HEK293 (cell line): ENCODE measurements at regions not wholly inside any gene's neighbourhood (a gene's known extent, or its start where the extent isn't known, plus 50 kb on each side); places are given as distances from the start of the nearest gene placed in this dataset.

Experiments
- CTCF ChIP-seq: fragments of 450-650 bp; formaldehyde crosslinking; IDR thresholded peaks from 2 replicates; pipeline ENCODE4 v1.5.1; 2016; ENCODE audit warnings: missing biosample characterization, missing genetic modification characterization
- GLIS1 ChIP-seq: fragments of 450-650 bp; formaldehyde crosslinking; IDR thresholded peaks from 2 replicates; pipeline ENCODE4 v1.5.1; 2016; ENCODE audit warnings: missing biosample characterization, missing genetic modification characterization
- PATZ1 ChIP-seq: fragments of 450-650 bp; formaldehyde crosslinking; IDR thresholded peaks from 2 replicates; pipeline ENCODE4 v1.5.1; 2016; ENCODE audit warnings: missing biosample characterization, missing genetic modification characterization
- PBX3 ChIP-seq: sonication (generic); formaldehyde crosslinking; IDR thresholded peaks from 2 replicates; pipeline ENCODE4 v1.8.1; 2022; ENCODE audit warnings: mild to moderate bottlenecking, moderate library complexity, missing genetic modification reagents
- PRDM6 ChIP-seq: fragments of 450-650 bp; formaldehyde crosslinking; IDR thresholded peaks from 2 replicates; pipeline ENCODE4 v1.5.1; 2017; ENCODE audit warnings: missing biosample characterization, missing genetic modification characterization
- REST ChIP-seq: fragments of 450-650 bp; formaldehyde crosslinking; IDR thresholded peaks from 2 replicates; pipeline ENCODE4 v1.5.1; 2016; ENCODE audit warnings: missing biosample characterization, missing genetic modification characterization
- SETDB1 ChIP-seq: IDR thresholded peaks from one replicate; pipeline ENCODE4 v1.6.1; 2017; ENCODE audit warnings: mild to moderate bottlenecking, low read length, moderate library complexity, mixed read lengths; ENCODE audit not compliant: insufficient read length
- ZBTB17 ChIP-seq: fragments of 450-650 bp; formaldehyde crosslinking; IDR thresholded peaks from 2 replicates; pipeline ENCODE4 v1.5.1; 2016; ENCODE audit warnings: missing biosample characterization, missing genetic modification characterization
- ZNF341 ChIP-seq: fragments of 450-650 bp; formaldehyde crosslinking; IDR thresholded peaks from 2 replicates; pipeline ENCODE4; 2016; ENCODE audit warnings: low read depth, missing biosample characterization, missing genetic modification characterization
- ZNF488 ChIP-seq: fragments of 450-650 bp; formaldehyde crosslinking; IDR thresholded peaks from 2 replicates; pipeline ENCODE4 v1.5.1; 2016; ENCODE audit warnings: missing biosample characterization, missing genetic modification characterization
- ZNF580 ChIP-seq: fragments of 450-650 bp; formaldehyde crosslinking; IDR thresholded peaks from 2 replicates; pipeline ENCODE4 v1.5.1; 2016; ENCODE audit warnings: missing biosample characterization, missing genetic modification characterization
- ZNF626 ChIP-seq: fragments of 450-650 bp; sonication (Bioruptor Pico); formaldehyde crosslinking; IDR thresholded peaks from 2 replicates; pipeline ENCODE4 v1.5.1; 2018; ENCODE audit warnings: missing biosample characterization, missing genetic modification characterization, inconsistent platforms

GRCh38 chr4:117610706-117611308 lies 423.5 kb upstream of the NDST3 start:
- TF ChIP-seq ZNF626 (tag by site-specific recombination), result no peak
- TF ChIP-seq SETDB1, result no peak
- TF ChIP-seq ZBTB17, result no peak
- TF ChIP-seq PRDM6 (tag by site-specific recombination), result no peak
- TF ChIP-seq CTCF (tag by site-specific recombination), result no peak
- no peak for TF ChIP-seq PATZ1
- TF ChIP-seq PBX3 (CRISPR knock-in tag), result no peak
- TF ChIP-seq ZNF580 (tag by site-specific recombination), result no peak
- no peak for TF ChIP-seq ZNF341 (tag by site-specific recombination)
- no peak for TF ChIP-seq GLIS1 (tag by site-specific recombination)
- no peak for TF ChIP-seq REST (tag by site-specific recombination)
- TF ChIP-seq ZNF488, result no peak
